HL-60 (cell line): ENCODE measurements at regions not wholly inside any gene's neighbourhood (a gene's known extent, or its start where the extent isn't known, plus 50 kb on each side); places are given as distances from the start of the nearest gene placed in this dataset.

Experiments used
- SPI1 ChIP-seq: IDR thresholded peaks from 2 replicates; pipeline ENCODE4 v1.6.1; 2012; ENCODE audit warnings: low read depth, mild to moderate bottlenecking, borderline replicate concordance
- TF ChIP-seq, protein P1 (sequence below): IDR thresholded peaks from one replicate; pipeline ENCODE4 v1.5.1; 2011; ENCODE audit warnings: low read length, control low read depth, inconsistent platforms; ENCODE audit not compliant: insufficient read depth
- TF ChIP-seq, protein P2 (sequence below): IDR thresholded peaks from 2 replicates; pipeline ENCODE4 v1.6.1; 2012; ENCODE audit warnings: low read depth; ENCODE audit not compliant: insufficient replicate concordance

DNA sequence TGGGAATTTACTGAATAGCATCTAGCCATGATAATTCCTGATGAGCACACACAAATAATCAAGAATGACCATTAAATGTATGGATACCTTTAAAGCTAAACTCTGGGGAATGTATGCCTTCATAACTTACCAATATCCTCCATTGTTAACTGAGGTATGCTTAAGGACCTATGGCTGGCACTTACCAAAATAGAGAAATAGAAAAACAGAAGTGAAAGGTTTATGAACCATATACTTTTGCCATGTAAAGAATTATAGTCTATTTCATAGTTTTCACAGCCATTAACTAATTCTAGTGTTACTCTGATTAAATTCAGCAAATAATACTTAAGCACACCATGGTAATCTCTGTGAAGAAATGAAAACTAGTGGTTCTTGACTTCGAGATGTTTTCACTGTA lies 1360.6 kb upstream of the LRRTM3 start:
- TF ChIP-seq, protein P1, sequence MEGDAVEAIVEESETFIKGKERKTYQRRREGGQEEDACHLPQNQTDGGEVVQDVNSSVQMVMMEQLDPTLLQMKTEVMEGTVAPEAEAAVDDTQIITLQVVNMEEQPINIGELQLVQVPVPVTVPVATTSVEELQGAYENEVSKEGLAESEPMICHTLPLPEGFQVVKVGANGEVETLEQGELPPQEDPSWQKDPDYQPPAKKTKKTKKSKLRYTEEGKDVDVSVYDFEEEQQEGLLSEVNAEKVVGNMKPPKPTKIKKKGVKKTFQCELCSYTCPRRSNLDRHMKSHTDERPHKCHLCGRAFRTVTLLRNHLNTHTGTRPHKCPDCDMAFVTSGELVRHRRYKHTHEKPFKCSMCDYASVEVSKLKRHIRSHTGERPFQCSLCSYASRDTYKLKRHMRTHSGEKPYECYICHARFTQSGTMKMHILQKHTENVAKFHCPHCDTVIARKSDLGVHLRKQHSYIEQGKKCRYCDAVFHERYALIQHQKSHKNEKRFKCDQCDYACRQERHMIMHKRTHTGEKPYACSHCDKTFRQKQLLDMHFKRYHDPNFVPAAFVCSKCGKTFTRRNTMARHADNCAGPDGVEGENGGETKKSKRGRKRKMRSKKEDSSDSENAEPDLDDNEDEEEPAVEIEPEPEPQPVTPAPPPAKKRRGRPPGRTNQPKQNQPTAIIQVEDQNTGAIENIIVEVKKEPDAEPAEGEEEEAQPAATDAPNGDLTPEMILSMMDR, result no peak
- TF ChIP-seq, protein P2, sequence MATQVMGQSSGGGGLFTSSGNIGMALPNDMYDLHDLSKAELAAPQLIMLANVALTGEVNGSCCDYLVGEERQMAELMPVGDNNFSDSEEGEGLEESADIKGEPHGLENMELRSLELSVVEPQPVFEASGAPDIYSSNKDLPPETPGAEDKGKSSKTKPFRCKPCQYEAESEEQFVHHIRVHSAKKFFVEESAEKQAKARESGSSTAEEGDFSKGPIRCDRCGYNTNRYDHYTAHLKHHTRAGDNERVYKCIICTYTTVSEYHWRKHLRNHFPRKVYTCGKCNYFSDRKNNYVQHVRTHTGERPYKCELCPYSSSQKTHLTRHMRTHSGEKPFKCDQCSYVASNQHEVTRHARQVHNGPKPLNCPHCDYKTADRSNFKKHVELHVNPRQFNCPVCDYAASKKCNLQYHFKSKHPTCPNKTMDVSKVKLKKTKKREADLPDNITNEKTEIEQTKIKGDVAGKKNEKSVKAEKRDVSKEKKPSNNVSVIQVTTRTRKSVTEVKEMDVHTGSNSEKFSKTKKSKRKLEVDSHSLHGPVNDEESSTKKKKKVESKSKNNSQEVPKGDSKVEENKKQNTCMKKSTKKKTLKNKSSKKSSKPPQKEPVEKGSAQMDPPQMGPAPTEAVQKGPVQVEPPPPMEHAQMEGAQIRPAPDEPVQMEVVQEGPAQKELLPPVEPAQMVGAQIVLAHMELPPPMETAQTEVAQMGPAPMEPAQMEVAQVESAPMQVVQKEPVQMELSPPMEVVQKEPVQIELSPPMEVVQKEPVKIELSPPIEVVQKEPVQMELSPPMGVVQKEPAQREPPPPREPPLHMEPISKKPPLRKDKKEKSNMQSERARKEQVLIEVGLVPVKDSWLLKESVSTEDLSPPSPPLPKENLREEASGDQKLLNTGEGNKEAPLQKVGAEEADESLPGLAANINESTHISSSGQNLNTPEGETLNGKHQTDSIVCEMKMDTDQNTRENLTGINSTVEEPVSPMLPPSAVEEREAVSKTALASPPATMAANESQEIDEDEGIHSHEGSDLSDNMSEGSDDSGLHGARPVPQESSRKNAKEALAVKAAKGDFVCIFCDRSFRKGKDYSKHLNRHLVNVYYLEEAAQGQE, result no peak
- no peak for TF ChIP-seq SPI1
